Heart left ventricle (tissue), 16 donors: ENCODE measurements at regions not wholly inside any gene's neighbourhood (a gene's known extent, or its start where the extent isn't known, plus 50 kb on each side); places are given as distances from the start of the nearest gene placed in this dataset.

ENCODE experiments used
- ATAC-seq, 4 donors: fragments of 200-7000 bp; cut with Tn5 transposase; one replicate each; pipeline ENCODE4 v1.9.1; 2020 to 2022; ENCODE audit warnings: moderate library complexity in 4 of 4, mild to moderate bottlenecking in 3 of 4, moderate number of reproducible peaks in 1 of 4
- DNase-seq, 5 donors: peaks; one replicate each; pipeline ENCODE4 v3.0.0-alpha.2; 2020
- H3K27ac ChIP-seq, 12 donors: fragments of 200-600 bp; sonication (generic) in 4 of 12; one replicate each; pipeline versions ENCODE4 v1.5.0 to v1.8.0; 2016 to 2022; ENCODE audit warnings: mild to moderate bottlenecking in 2 of 12
- H3K27me3 ChIP-seq, 9 donors: fragments of 200-600 bp; sonication (generic) in 2 of 9; one replicate each; pipeline versions ENCODE4 v1.5.1 to v1.8.0; 2016 to 2022; ENCODE audit warnings: mild to moderate bottlenecking in 3 of 9
- H3K36me3 ChIP-seq, 9 donors: fragments of 200-600 bp; sonication (generic) in 2 of 9; one replicate each; pipeline versions ENCODE4 v1.5.0 to v1.8.0; 2018 to 2022; ENCODE audit warnings: mild to moderate bottlenecking in 2 of 9
- H3K4me1 ChIP-seq, 12 donors: fragments of 200-600 bp; sonication (generic) in 4 of 12; one replicate each; pipeline versions ENCODE4 v1.5.0 to v1.8.0; 2016 to 2022; ENCODE audit warnings: mild to moderate bottlenecking in 3 of 12
- H3K4me3 ChIP-seq, 12 donors: fragments of 200-600 bp; sonication (generic) in 4 of 12; one replicate each; pipeline versions ENCODE4 v1.5.0 to v1.8.0; 2017 to 2022; ENCODE audit warnings: mild to moderate bottlenecking in 9 of 12, moderate library complexity in 4 of 12
- H3K9me3 ChIP-seq, 12 donors: fragments of 200-600 bp; sonication (generic) in 4 of 12; one replicate each; pipeline versions ENCODE4 v1.5.0 to v1.8.0; 2016 to 2022; ENCODE audit warnings: mild to moderate bottlenecking in 1 of 12
- POLR2A ChIP-seq, 2 donors: fragments of 450-650 bp; IDR thresholded peaks; one replicate each; pipeline ENCODE4 v1.6.1; 2017; ENCODE audit warnings: antibody characterized with exemption in 2 of 2, mild to moderate bottlenecking in 2 of 2, moderate library complexity in 2 of 2
- WGBS, 4 donors: extraction: QIAGEN DNeasy Blood & Tissue Kit in 2 of 4; methylation state at CpG; one replicate each; pipeline versions ENCODE4 v1.1.5 to v1.1.7; 2013 to 2018; 5-methylcytosine and 5-hydroxymethylcytosine counted together
- intact Hi-C, 10 donors: fragments of 100-400 bp; cut with DNase I; formaldehyde crosslinking; loops; one replicate each; pipeline versions ENCODE4 v1.11.1 to v1.14.2; 2022
- TF ChIP-seq, protein P1 (sequence below), 12 donors: fragments of 200-600 bp; sonication (generic) in 4 of 12; IDR thresholded peaks; one replicate each; pipeline versions ENCODE4 v1.5.0 to v1.8.0; 2018 to 2022; ENCODE audit warnings: antibody characterized with exemption in 12 of 12, mild to moderate bottlenecking in 5 of 12
- donor health status: ischemic (EF 13 %, LVEDD 7.1; RV severe dilation, severe dysfunction).
- donor health status: healthy with polysubstance abuse.
- donor health status: DM: no; HTN: yes; CAD: no.
- donor health status: DM: no; HTN: no; CAD: no.
- donor health status: ischemic (EF 25% LVEDD 6.9; RV normal size, moderate dysfunction).
- donor health status: ischemic (EF 25% LVEDD 5.7; RV mildly dilated, moderate dysfunction).
- donor health status: healthy.
- donor health status: DM: yes; HTN: yes; CAD: no.
- donor health status: ischemic (EF 35%, LVEDD 5.7; RV mildly dilated, moderate dysfunction).
- donor health status: nonischemic (EF 11% LVEDD 7.7; RV severe dilation, severe dysfunction).
- donor health status: DM: yes; HTN: yes; CAD: no.
- donor health status: PGD.
- donor health status: ischemic (EF 29% LVEDD 5.4; RV normal size, mild dysfunction).
- donor health status: nonischemic (EF 23%, LVEDD 6.1; RV moderate dilation, normal function).

- no peak overlapping the region for H3K4me3 ChIP-seq
- no peaks in the 10 kb centered on the region for H3K36me3 ChIP-seq
- peaks cover 0 to 7% (median 0%) of the 10 kb centered on the region in 12 donors for H3K9me3 ChIP-seq
- intact Hi-C loops: loop anchor here in 9 of 10 donors (5.0 to 10.0 kb wide), 12 partner anchors 480 to 723 kb away; partner anchors contain the start of gene RBMS1 (in 2 of the 9)
- no peak for ATAC-seq
- TF ChIP-seq POLR2A (IDR thresholded peaks at IDR 0.05): no peak
- TF ChIP-seq, protein P1, sequence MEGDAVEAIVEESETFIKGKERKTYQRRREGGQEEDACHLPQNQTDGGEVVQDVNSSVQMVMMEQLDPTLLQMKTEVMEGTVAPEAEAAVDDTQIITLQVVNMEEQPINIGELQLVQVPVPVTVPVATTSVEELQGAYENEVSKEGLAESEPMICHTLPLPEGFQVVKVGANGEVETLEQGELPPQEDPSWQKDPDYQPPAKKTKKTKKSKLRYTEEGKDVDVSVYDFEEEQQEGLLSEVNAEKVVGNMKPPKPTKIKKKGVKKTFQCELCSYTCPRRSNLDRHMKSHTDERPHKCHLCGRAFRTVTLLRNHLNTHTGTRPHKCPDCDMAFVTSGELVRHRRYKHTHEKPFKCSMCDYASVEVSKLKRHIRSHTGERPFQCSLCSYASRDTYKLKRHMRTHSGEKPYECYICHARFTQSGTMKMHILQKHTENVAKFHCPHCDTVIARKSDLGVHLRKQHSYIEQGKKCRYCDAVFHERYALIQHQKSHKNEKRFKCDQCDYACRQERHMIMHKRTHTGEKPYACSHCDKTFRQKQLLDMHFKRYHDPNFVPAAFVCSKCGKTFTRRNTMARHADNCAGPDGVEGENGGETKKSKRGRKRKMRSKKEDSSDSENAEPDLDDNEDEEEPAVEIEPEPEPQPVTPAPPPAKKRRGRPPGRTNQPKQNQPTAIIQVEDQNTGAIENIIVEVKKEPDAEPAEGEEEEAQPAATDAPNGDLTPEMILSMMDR (IDR thresholded peaks at IDR 0.05): no peak
- no peak overlapping the region for H3K27ac ChIP-seq
- H3K4me1 ChIP-seq: peaks cover 0 to 6% (median 0%) of the 10 kb centered on the region in 12 donors
- 71 to 74% (median 73%) methylated on average over 4 of the region's 4 CpGs for WGBS, 4 donors
- no peak for DNase-seq
- H3K27me3 ChIP-seq: no peaks in the 10 kb centered on the region
Measured at GRCh38 chr2:160974803-160975202, 185.4 kb upstream of the TANK start.

DNA sequence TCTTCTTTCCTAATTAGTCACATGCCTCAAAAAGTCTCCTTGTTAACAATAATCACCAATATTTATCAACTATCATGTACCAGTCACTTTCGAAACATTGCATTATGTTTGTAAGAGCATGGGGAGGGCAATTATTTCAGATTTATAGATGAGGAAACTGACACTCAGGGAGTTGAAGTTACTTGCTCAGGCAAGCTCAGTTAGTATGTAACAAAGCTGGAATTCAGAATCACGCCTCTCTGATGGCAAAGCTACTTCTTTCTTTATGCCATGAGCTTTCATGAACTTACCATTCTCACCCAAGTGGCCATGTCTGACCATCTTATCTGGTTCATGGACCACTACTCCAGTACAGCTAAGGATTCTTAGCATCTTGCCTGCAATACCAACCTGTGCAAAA, 183.4 kb upstream of the TANK start:
- intact Hi-C loops: loop anchor here in 7 of 10 donors (5.0 to 10.0 kb wide), 7 partner anchors 482 to 702 kb away; partner anchors contain the start of gene RBMS1 (in 2 of the 7)

GRCh38 chr2:160977376-160977775, 182.9 kb upstream of the TANK start:
- ATAC-seq (no peak), DNase-seq (no peak)
- no peaks in the 10 kb centered on the region for H3K4me1 ChIP-seq
- H3K4me3 ChIP-seq: no peak overlapping the region
- H3K27me3 ChIP-seq: no peaks in the 10 kb centered on the region
- no peak overlapping the region for H3K27ac ChIP-seq
- WGBS, 4 donors: 30 to 36% (median 34%) methylated on average over 2 of the region's 2 CpGs
- intact Hi-C loops: loop anchor here in 7 of 10 donors (5.0 to 10.0 kb wide), 7 partner anchors 483 to 703 kb away; partner anchors contain the start of gene RBMS1 (in 2 of the 7)
- no peaks in the 10 kb centered on the region for H3K36me3 ChIP-seq
- peaks cover 0 to 7% (median 0%) of the 10 kb centered on the region in 12 donors for H3K9me3 ChIP-seq
- TF ChIP-seq POLR2A (IDR thresholded peaks at IDR 0.05): no peak
- TF ChIP-seq, protein P1 (IDR thresholded peaks at IDR 0.05): no peak

More for the DNA sequence above, 183.4 kb upstream of the TANK start:
- Histone ChIP-seq H3K9me3 (peaks cover 0 to 7% (median 0%) of the 10 kb centered on the region in 12 donors), H3K36me3 (no peaks in the 10 kb centered on the region), H3K4me1 (no peaks in the 10 kb centered on the region), H3K27ac (no peak overlapping the region), H3K27me3 (no peaks in the 10 kb centered on the region), H3K4me3 (no peak overlapping the region)
- TF ChIP-seq POLR2A (IDR thresholded peaks at IDR 0.05): no peak
- TF ChIP-seq, protein P1 (IDR thresholded peaks at IDR 0.05): no peak
- 95 to 100% (median 99%) methylated on average over 2 of the region's 2 CpGs for WGBS, 4 donors
- no peak for DNase-seq
- ATAC-seq: no peak

GRCh38 chr2:160977854-160978253, 182.4 kb upstream of the TANK start:
- 73 to 89% (median 84%) methylated on average over 2 of the region's 2 CpGs for WGBS, 4 donors
- Histone ChIP-seq H3K36me3 (no peaks in the 10 kb centered on the region), H3K4me1 (peaks cover 0 to under 1% (median 0%) of the 10 kb centered on the region in 12 donors), H3K27ac (no peak overlapping the region), H3K4me3 (no peak overlapping the region), H3K27me3 (no peaks in the 10 kb centered on the region), H3K9me3 (peaks cover 0 to 7% (median 0%) of the 10 kb centered on the region in 12 donors)
- DNase-seq: no peak
- no peak for ATAC-seq
- no peak for TF ChIP-seq POLR2A (IDR thresholded peaks at IDR 0.05)
- TF ChIP-seq, protein P1 (IDR thresholded peaks at IDR 0.05): no peak
- intact Hi-C loops: loop anchor here in 7 of 10 donors (5.0 to 10.0 kb wide), 7 partner anchors 483 to 703 kb away; partner anchors contain the start of gene RBMS1 (in 2 of the 7)
